ENCODE measurements at regions not wholly inside any gene's neighbourhood (a gene's known extent, or its start where the extent isn't known, plus 50 kb on each side); places are given as distances from the start of the nearest gene placed in this dataset.

GRCh38 chr22:27199354-27199753 lies 542.0 kb downstream of the MIAT start:
- no peak for DNase-seq (ENCODE audit: low read depth in 2 of 2)

- no peak for DNase-seq (ENCODE audit: low read depth in 2 of 2)
Observed at GRCh38 chr22:27201276-27201675, 543.9 kb downstream of the MIAT start.

GRCh38 chr22:27201741-27202140 lies 544.4 kb downstream of the MIAT start:
- DNase-seq (ENCODE audit: low read depth in 2 of 2), result no peak

DNA sequence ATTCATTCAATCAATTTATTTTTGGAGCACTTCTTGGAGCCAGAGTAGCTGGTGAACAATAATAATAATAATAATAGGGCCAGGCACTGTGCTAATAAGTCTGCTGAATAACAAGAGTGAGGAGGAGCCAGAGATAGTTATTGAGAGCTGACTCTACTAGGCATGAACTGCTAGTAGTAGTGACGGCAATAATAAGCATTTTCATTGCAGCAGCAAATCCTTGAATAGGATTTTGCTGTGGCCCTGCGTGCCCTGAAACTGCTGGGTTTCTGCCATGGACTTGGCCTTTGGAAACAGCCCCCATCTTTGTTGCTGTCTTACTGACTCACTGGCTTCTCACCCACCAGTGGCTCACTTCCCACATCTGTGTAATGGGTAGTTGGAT lies 545.9 kb downstream of the MIAT start:
- no peak for DNase-seq (ENCODE audit: low read depth in 2 of 2)

DNA sequence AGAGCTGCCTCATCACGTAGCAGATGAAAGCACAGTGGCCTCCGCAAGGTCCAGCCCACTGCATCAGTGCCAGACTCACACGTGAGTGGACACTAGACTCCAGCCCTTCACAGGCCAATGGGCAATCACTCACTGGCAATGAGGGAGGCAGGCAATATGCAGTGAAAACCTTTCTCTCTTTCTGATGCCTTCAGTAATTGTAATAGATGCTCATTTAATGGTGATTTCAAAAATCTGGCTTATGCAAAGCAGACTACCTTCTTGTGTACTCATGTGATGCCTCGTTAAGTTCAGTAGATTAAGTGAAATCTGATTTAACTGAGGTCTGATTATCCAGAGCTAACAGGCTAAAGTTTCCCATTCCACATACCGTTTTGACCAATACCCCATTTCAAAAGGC lies 546.9 kb downstream of the MIAT start:
- no peak for DNase-seq (ENCODE audit: low read depth in 2 of 2)

- DNase-seq (ENCODE audit: low read depth in 2 of 2), result no peak
Observed at GRCh38 chr22:27204817-27205216, 547.4 kb downstream of the MIAT start.

DNA sequence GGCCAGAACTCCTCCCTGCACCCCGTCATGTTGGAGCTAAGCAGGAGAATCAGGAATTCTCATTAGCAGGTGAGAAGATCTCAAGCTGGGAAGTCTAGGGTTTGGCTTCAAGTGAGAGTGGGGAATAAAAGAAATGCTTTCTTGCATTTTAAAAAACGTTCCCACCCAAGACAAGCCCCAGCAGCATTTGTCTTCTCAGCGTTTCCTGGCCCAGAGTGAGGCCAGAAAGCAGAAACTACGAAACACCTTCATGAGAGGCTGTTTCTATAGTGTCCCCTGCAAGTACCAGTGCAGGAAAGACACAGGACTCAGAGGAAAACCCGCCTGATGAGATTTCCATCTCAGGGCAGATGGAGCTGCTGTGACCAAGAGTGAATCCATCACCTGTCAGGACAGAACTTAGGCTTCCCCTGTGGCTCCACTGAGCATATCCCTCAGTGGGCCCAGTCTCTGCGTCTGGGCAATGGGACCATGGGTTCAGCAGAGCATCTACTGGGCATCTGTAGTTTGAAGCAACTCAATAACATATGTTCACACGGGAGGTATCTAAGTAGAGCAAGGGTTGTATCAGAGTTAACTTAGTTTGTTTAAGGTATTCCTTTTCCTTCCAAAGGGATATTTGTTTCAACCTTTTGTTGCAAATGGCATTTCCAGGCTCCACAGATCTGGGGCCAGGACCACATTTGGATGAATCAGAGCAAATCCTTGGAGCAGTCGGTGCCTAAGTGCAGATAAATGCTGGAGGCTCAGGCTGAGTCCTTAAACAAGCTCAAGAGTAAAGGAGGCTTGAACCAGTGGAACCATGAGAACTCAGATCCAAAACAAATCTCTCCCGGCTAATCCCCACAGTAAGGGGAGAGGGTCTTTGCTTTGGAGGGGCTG lies 548.3 kb downstream of the MIAT start:
- DNase-seq (ENCODE audit: low read depth in 2 of 2), result no peak

GRCh38 chr22:27206374-27207133 lies 549.2 kb downstream of the MIAT start:
- no peak for DNase-seq (ENCODE audit: low read depth in 2 of 2)

- DNase-seq (ENCODE audit: low read depth in 2 of 2), result no peak
Observed at GRCh38 chr22:27207266-27207665, 549.9 kb downstream of the MIAT start.

GRCh38 chr22:27207907-27208306 lies 550.5 kb downstream of the MIAT start:
- DNase-seq (ENCODE audit: low read depth in 2 of 2), result no peak

DNA sequence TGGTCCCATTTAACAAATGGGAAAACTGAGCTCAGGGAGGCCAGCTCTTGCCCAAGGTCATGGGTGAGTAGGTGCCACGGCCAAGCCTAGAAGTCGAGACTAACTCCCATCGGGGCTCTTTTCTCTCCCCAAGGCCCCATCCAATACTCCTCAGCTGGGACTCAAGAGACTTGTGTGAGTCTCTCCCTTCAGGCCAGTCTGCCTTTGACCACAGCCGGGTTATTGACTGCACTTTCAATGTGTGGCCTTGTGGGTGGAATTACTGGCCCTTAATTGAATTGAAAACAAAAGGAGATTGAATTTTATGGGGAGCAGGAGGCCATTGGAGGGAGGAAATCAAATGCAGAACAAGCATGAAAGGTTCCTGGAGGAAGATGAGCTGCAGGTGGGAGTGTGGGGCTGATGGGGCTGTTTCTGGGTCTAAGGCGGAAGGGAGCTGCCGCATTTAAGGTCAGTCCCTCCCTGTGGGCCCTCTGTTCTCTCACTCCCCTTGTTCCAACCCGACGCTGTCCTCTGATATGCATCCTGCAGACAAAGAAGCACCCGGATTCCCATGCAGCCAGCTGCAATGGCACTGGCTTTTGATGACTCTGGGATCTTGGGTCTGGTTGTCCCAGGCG lies 552.8 kb downstream of the MIAT start:
- DNase-seq (ENCODE audit: low read depth in 2 of 2), result no peak

- DNase-seq (ENCODE audit: low read depth in 2 of 2), result no peak
Observed at GRCh38 chr22:27212102-27212501, 554.7 kb downstream of the MIAT start.

DNA sequence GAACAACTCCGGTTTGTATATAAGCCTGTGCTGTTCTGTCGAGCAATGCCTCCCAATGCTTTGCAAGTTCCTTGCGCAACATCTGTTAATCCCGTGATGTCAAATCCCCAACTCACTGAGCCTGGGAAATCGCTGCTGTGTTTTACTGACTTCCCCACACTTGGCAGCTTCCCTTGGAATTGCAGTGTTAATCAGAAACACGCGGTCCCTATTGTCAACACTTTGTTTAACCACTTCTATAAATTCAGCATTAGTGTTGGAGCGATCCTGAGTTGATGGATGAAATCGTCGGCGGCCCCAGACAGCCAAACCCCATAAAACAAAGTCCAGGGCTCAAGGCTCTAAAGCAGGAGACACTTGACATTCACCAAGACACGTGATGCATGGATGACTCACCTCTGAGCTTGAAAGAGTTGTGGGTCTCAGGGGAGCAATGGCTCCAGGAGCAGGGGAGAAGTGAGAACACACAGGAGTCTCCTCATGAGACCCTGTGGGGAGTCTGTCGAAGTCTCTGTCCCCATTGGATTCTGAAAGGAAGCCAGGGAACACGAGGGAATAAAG lies 555.3 kb downstream of the MIAT start:
- no peak for DNase-seq (ENCODE audit: low read depth in 2 of 2)

DNA sequence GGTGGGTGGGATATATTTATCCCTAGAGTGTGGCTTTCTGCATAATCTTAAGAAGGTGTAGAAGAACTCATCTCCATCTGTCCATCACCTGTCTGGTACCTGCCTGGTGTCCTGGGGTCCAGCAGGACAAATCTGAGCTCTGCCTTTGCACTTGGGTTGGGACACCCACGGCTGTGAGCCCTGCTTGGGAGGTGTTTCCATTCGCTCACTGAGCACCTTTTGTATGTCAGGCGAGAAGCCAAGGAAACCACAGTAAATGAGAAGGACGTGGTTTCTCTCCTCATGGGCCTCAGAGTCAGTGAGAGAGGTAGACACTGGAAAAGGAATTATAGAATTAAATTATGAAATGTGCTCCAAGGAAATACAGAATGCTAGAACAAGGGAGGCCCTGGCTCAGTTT lies 555.9 kb downstream of the MIAT start:
- DNase-seq (ENCODE audit: low read depth in 2 of 2), result no peak

- no peak for DNase-seq (ENCODE audit: low read depth in 2 of 2)
Observed at GRCh38 chr22:27213766-27214581, 556.6 kb downstream of the MIAT start.

- DNase-seq (ENCODE audit: low read depth in 2 of 2), result no peak
Observed at GRCh38 chr22:27214691-27215090, 557.3 kb downstream of the MIAT start.

DNA sequence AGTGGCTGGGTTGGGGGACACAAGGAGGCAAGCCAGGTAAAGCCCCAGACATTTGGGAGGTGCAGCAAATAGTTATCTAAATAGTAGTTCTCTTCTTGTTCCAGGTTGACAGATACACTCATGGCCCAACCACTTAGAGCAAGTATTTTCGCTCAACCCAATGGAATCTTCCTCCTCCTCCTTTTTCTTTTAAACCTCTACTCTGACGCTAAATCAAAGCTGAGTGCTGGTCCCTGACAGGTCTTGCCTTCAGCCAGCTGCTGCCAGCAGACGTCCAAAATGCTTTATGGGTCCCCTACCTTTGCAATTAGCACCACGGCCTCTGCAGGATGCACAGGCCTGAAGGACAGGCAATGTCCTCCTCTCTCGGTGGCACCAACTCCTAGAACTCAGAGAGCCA lies 558.5 kb downstream of the MIAT start:
- no peak for DNase-seq (ENCODE audit: low read depth in 2 of 2)

DNA sequence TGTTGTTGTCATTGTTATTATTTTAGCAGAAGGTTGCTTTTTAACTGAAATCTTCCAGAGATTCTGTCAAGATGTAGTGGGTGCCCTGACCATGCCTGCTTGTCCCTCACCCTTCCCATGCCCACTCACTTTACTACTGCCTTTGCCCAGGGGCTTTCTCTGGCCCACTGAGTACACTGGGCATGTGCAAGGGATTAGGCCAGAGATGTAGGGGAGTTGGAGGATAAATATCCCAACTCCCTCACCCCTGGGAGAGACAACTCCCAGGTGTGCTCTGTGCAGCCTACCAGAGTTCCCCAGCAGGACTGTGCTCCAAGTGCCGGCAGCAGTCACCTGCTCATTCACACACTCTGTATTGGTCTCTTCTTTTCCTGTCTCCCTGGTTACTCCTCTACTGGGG lies 559.1 kb downstream of the MIAT start:
- DNase-seq (ENCODE audit: low read depth in 2 of 2), result no peak

- DNase-seq (ENCODE audit: low read depth in 2 of 2), result no peak
Observed at GRCh38 chr22:27217154-27217553, 559.8 kb downstream of the MIAT start.

GRCh38 chr22:27218012-27218920 lies 560.9 kb downstream of the MIAT start:
- DNase-seq (ENCODE audit: low read depth in 2 of 2), result no peak
